Activated CD4-positive, alpha-beta memory T cell treated with anti-CD3 and anti-CD28 coated beads, Interleukin-2, amount 10 ng/mL, durations not matched to agents 7 days and 5 days (primary cell): ENCODE measurements at regions not wholly inside any gene's neighbourhood (a gene's known extent, or its start where the extent isn't known, plus 50 kb on each side); places are given as distances from the start of the nearest gene placed in this dataset.
"Not testable (repeated sequence)": the region's sequence is repeated elsewhere in the genome, so short reads cannot be mapped to it uniquely, and the experiment has no call there.

ENCODE experiments used
- CTCF ChIA-PET: fragments of 350-600 bp; sonication (Branson Sonifier 250); formaldehyde crosslinking; loops from one replicate; lab custom pipeline; 2021; ENCODE audit warnings: antibody characterized with exemption, inconsistent platforms; lab: Charles Lee
- POLR2A ChIA-PET: fragments of 350-600 bp; sonication (Branson Sonifier 250); formaldehyde crosslinking; loops from one replicate; lab custom pipeline; 2021; ENCODE audit warnings: antibody characterized with exemption; lab: Charles Lee
- DNase-seq: peaks from one replicate; pipeline ENCODE4 v3.0.0-alpha.2; 2020
- H3K27ac Mint-ChIP-seq: one replicate; pipeline ENCODE4 v1.8.0; 2021; ENCODE audit warnings: mild to moderate bottlenecking, mixed read lengths
- H3K27me3 Mint-ChIP-seq: one replicate; pipeline ENCODE4 v1.8.0; 2021; ENCODE audit warnings: mixed read lengths
- H3K36me3 Mint-ChIP-seq: one replicate; pipeline ENCODE4 v1.8.0; 2021; ENCODE audit warnings: low read depth, mixed read lengths
- H3K4me1 Mint-ChIP-seq: one replicate; pipeline ENCODE4 v1.8.0; 2021; ENCODE audit warnings: mixed read lengths
- H3K4me3 Mint-ChIP-seq: one replicate; pipeline ENCODE4 v1.8.0; 2021; ENCODE audit warnings: mild to moderate bottlenecking, mixed read lengths
- H3K9me3 Mint-ChIP-seq: one replicate; pipeline ENCODE4 v1.8.0; 2021; ENCODE audit warnings: mixed read lengths

GRCh38 chr2:238525990-238526389, 99.3 kb downstream of the ASB1 start:
- DNase-seq = no peak
- no peaks in the 10 kb centered on the region for H3K4me1 Mint-ChIP-seq
- CTCF ChIA-PET = no interaction called here

GRCh38 chr2:238527565-238527964, 100.8 kb downstream of the ASB1 start:
- ChIA-PET POLR2A (interaction anchor here (0.6 kb wide), 1 partner anchor 96 kb away, joined by 3 read pairs; no protein-coding TSS in a partner anchor), CTCF (no interaction called here)
- Mint-ChIP-seq H3K4me3 (no peak overlapping the region), H3K36me3 (no peaks in the 10 kb centered on the region), H3K9me3 (peaks cover 19% of the 10 kb centered on the region), H3K27me3 (peaks cover 5% of the 10 kb centered on the region), H3K4me1 (no peaks in the 10 kb centered on the region), H3K27ac (no peak overlapping the region)
- no peak for DNase-seq

More at GRCh38 chr2:238525990-238526389, 99.3 kb downstream of the ASB1 start:
- no peak overlapping the region for H3K4me3 Mint-ChIP-seq
- H3K36me3 Mint-ChIP-seq = no peaks in the 10 kb centered on the region
- H3K27ac Mint-ChIP-seq = no peak overlapping the region
- H3K27me3 Mint-ChIP-seq = peaks cover 6% of the 10 kb centered on the region
- POLR2A ChIA-PET = no interaction called here
- peaks cover 6% of the 10 kb centered on the region for H3K9me3 Mint-ChIP-seq

- H3K27me3 Mint-ChIP-seq = peaks cover 4% of the 10 kb centered on the region
- ChIA-PET CTCF (no interaction called here), POLR2A (no interaction called here)
- H3K27ac Mint-ChIP-seq = no peak overlapping the region
- no peak for DNase-seq
- no peaks in the 10 kb centered on the region for H3K4me1 Mint-ChIP-seq
- H3K4me3 Mint-ChIP-seq = no peak overlapping the region
- H3K36me3 Mint-ChIP-seq = no peaks in the 10 kb centered on the region
- peaks cover 19% of the 10 kb centered on the region for H3K9me3 Mint-ChIP-seq
Observed at GRCh38 chr2:238528953-238529781, 102.4 kb downstream of the ASB1 start.

GRCh38 chr2:238531017-238531645, 104.4 kb downstream of the ASB1 start:
- H3K27me3 Mint-ChIP-seq, DNase-seq, H3K4me3 Mint-ChIP-seq, H3K27ac Mint-ChIP-seq, H3K4me1 Mint-ChIP-seq, H3K36me3 Mint-ChIP-seq, CTCF ChIA-PET, POLR2A ChIA-PET: not testable (repeated sequence)
- peaks cover 19% of the 10 kb centered on the region for H3K9me3 Mint-ChIP-seq

GRCh38 chr2:238543732-238544131, 117.0 kb downstream of the ASB1 start:
- H3K27me3 Mint-ChIP-seq, H3K4me3 Mint-ChIP-seq, POLR2A ChIA-PET, H3K36me3 Mint-ChIP-seq, H3K9me3 Mint-ChIP-seq, H3K27ac Mint-ChIP-seq, CTCF ChIA-PET, H3K4me1 Mint-ChIP-seq, DNase-seq: not testable (repeated sequence)

GRCh38 chr2:238548902-238549462, 122.3 kb downstream of the ASB1 start:
- H3K27ac Mint-ChIP-seq = no peak overlapping the region
- CTCF ChIA-PET = no interaction called here
- no peak for DNase-seq

GRCh38 chr2:238549866-238550265, 123.1 kb downstream of the ASB1 start:
- Mint-ChIP-seq H3K4me3 (no peak overlapping the region), H3K27ac (no peak overlapping the region), H3K9me3 (peaks cover 4% of the 10 kb centered on the region), H3K27me3 (no peaks in the 10 kb centered on the region), H3K4me1 (no peaks in the 10 kb centered on the region), H3K36me3 (no peaks in the 10 kb centered on the region)
- CTCF ChIA-PET = no interaction called here
- no peak for DNase-seq
- POLR2A ChIA-PET = no interaction called here

More at GRCh38 chr2:238548902-238549462, 122.3 kb downstream of the ASB1 start:
- H3K4me1 Mint-ChIP-seq = no peaks in the 10 kb centered on the region
- POLR2A ChIA-PET = no interaction called here
- no peaks in the 10 kb centered on the region for H3K36me3 Mint-ChIP-seq
- H3K27me3 Mint-ChIP-seq = no peaks in the 10 kb centered on the region
- peaks cover 4% of the 10 kb centered on the region for H3K9me3 Mint-ChIP-seq
- no peak overlapping the region for H3K4me3 Mint-ChIP-seq

GRCh38 chr2:238551091-238551490, 124.4 kb downstream of the ASB1 start:
- POLR2A ChIA-PET = no interaction called here
- H3K27ac Mint-ChIP-seq = no peak overlapping the region
- H3K4me1 Mint-ChIP-seq = no peaks in the 10 kb centered on the region
- H3K36me3 Mint-ChIP-seq = no peaks in the 10 kb centered on the region
- H3K4me3 Mint-ChIP-seq = no peak overlapping the region
- CTCF ChIA-PET = no interaction called here
- DNase-seq = no peak
- H3K9me3 Mint-ChIP-seq = peaks cover 2% of the 10 kb centered on the region
- no peaks in the 10 kb centered on the region for H3K27me3 Mint-ChIP-seq

GRCh38 chr2:238552226-238552625, 125.5 kb downstream of the ASB1 start:
- Mint-ChIP-seq H3K27ac (no peak overlapping the region), H3K9me3 (no peaks in the 10 kb centered on the region), H3K4me3 (no peak overlapping the region), H3K36me3 (no peaks in the 10 kb centered on the region), H3K27me3 (no peaks in the 10 kb centered on the region), H3K4me1 (no peaks in the 10 kb centered on the region)
- ChIA-PET CTCF (no interaction called here), POLR2A (no interaction called here)
- no peak for DNase-seq

GRCh38 chr2:238553159-238553558, 126.4 kb downstream of the ASB1 start:
- no peak for DNase-seq
- no peak overlapping the region for H3K4me3 Mint-ChIP-seq
- POLR2A ChIA-PET = no interaction called here
- H3K27ac Mint-ChIP-seq = no peak overlapping the region
- CTCF ChIA-PET = no interaction called here
- no peaks in the 10 kb centered on the region for H3K36me3 Mint-ChIP-seq
- H3K4me1 Mint-ChIP-seq = no peaks in the 10 kb centered on the region
- H3K9me3 Mint-ChIP-seq = no peaks in the 10 kb centered on the region
- no peaks in the 10 kb centered on the region for H3K27me3 Mint-ChIP-seq

GRCh38 chr2:238554468-238555315, 128.0 kb downstream of the ASB1 start:
- H3K36me3 Mint-ChIP-seq = no peaks in the 10 kb centered on the region
- H3K4me1 Mint-ChIP-seq = no peaks in the 10 kb centered on the region

GRCh38 chr2:238555786-238556542, 129.2 kb downstream of the ASB1 start:
- H3K27me3 Mint-ChIP-seq = no peaks in the 10 kb centered on the region

More at GRCh38 chr2:238554468-238555315, 128.0 kb downstream of the ASB1 start:
- H3K9me3 Mint-ChIP-seq = no peaks in the 10 kb centered on the region
- no peak for DNase-seq
- ChIA-PET CTCF (no interaction called here), POLR2A (no interaction called here)
- H3K27me3 Mint-ChIP-seq = no peaks in the 10 kb centered on the region
- no peak overlapping the region for H3K27ac Mint-ChIP-seq
- H3K4me3 Mint-ChIP-seq = no peak overlapping the region

More at GRCh38 chr2:238555786-238556542, 129.2 kb downstream of the ASB1 start:
- ChIA-PET CTCF (no interaction called here), POLR2A (no interaction called here)
- Mint-ChIP-seq H3K4me1 (no peaks in the 10 kb centered on the region), H3K27ac (no peak overlapping the region), H3K9me3 (no peaks in the 10 kb centered on the region), H3K36me3 (no peaks in the 10 kb centered on the region), H3K4me3 (no peak overlapping the region)
- DNase-seq = no peak
